NOMO-1 treated with DMSO at 0.1 percent for 48 hours (cell line): ENCODE measurements at regions not wholly inside any gene's neighbourhood (a gene's known extent, or its start where the extent isn't known, plus 50 kb on each side); places are given as distances from the start of the nearest gene placed in this dataset.
"Not testable (repeated sequence)": the region's sequence is repeated elsewhere in the genome, so short reads cannot be mapped to it uniquely, and the experiment has no call there.

Experiments
- DNase-seq: peaks from one replicate; lab custom pipeline; 2025; ENCODE audit not compliant: unreplicated experiment; lab: John Stamatoyannopoulos, UW

GRCh38 chr13:87295636-87296035, 375.5 kb upstream of the SLITRK5 start:
- DNase-seq: no peak

GRCh38 chr13:87302034-87302433, 369.1 kb upstream of the SLITRK5 start:
- DNase-seq: no peak

GRCh38 chr13:87302931-87303330, 368.2 kb upstream of the SLITRK5 start:
- no peak for DNase-seq

GRCh38 chr13:87311165-87311564, 360.0 kb upstream of the SLITRK5 start:
- DNase-seq: no peak

GRCh38 chr13:87314822-87315221, 356.3 kb upstream of the SLITRK5 start:
- DNase-seq: no peak

- no peak for DNase-seq
Observed at GRCh38 chr13:87322386-87322785, 348.8 kb upstream of the SLITRK5 start.

- no peak for DNase-seq
Observed at GRCh38 chr13:87324558-87324957, 346.6 kb upstream of the SLITRK5 start.

- no peak for DNase-seq
Observed at GRCh38 chr13:87331178-87331577, 340.0 kb upstream of the SLITRK5 start.

GRCh38 chr13:87333599-87333998, 337.6 kb upstream of the SLITRK5 start:
- DNase-seq: no peak

- DNase-seq: no peak
Observed at GRCh38 chr13:87334176-87334575, 337.0 kb upstream of the SLITRK5 start.

GRCh38 chr13:87336346-87336889, 334.8 kb upstream of the SLITRK5 start:
- not testable (repeated sequence) for DNase-seq

GRCh38 chr13:87344176-87344575, 327.0 kb upstream of the SLITRK5 start:
- no peak for DNase-seq

- DNase-seq: no peak
Observed at GRCh38 chr13:87355451-87355850, 315.7 kb upstream of the SLITRK5 start.

GRCh38 chr13:87356314-87356713, 314.9 kb upstream of the SLITRK5 start:
- no peak for DNase-seq

- DNase-seq: no peak
Observed at GRCh38 chr13:87358319-87358718, 312.9 kb upstream of the SLITRK5 start.

- no peak for DNase-seq
Observed at GRCh38 chr13:87361216-87361615, 310.0 kb upstream of the SLITRK5 start.

- no peak for DNase-seq
Observed at GRCh38 chr13:87368639-87369038, 302.5 kb upstream of the SLITRK5 start.

GRCh38 chr13:87376081-87376480, 295.1 kb upstream of the SLITRK5 start:
- no peak for DNase-seq

- DNase-seq: no peak
Observed at GRCh38 chr13:87384099-87384498, 287.1 kb upstream of the SLITRK5 start.

GRCh38 chr13:87393358-87393757, 277.8 kb upstream of the SLITRK5 start:
- no peak for DNase-seq

GRCh38 chr13:87398047-87398446, 273.1 kb upstream of the SLITRK5 start:
- DNase-seq: no peak

GRCh38 chr13:87403748-87404432, 267.3 kb upstream of the SLITRK5 start:
- no peak for DNase-seq

GRCh38 chr13:87426742-87427141, 244.4 kb upstream of the SLITRK5 start:
- no peak for DNase-seq
